ENCODE measurements at regions not wholly inside any gene's neighbourhood (a gene's known extent, or its start where the extent isn't known, plus 50 kb on each side); places are given as distances from the start of the nearest gene placed in this dataset.

DNA sequence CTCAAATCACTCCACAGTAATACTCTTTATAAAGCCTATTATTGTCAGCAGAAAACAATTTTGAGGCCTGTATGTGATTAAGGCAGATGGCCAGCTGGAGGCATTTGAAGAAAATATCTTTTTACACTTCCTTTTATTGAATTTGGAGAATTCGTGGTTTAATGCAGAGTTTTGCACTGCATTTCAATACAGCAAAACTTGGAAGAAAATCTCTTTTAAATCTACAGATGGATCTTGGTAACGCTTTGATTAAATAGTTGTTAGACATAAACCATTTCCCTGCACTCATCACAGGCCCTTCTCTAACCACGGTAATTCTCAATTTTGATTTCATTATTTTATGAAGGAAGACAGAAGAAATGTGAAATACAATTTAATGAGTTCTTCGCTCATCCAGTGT is 185.7 kb downstream of the RFC3 start:
- Histone ChIP-seq H3K36me3 (no peaks in the 10 kb centered on the region), H3K9me3 (no peaks in the 10 kb centered on the region), H3K4me3 (no peak overlapping the region), H3K27me3 (no peaks in the 10 kb centered on the region), H3K4me1 (no peaks in the 10 kb centered on the region), H3K27ac (no peak overlapping the region)
- TF ChIP-seq, protein P1, sequence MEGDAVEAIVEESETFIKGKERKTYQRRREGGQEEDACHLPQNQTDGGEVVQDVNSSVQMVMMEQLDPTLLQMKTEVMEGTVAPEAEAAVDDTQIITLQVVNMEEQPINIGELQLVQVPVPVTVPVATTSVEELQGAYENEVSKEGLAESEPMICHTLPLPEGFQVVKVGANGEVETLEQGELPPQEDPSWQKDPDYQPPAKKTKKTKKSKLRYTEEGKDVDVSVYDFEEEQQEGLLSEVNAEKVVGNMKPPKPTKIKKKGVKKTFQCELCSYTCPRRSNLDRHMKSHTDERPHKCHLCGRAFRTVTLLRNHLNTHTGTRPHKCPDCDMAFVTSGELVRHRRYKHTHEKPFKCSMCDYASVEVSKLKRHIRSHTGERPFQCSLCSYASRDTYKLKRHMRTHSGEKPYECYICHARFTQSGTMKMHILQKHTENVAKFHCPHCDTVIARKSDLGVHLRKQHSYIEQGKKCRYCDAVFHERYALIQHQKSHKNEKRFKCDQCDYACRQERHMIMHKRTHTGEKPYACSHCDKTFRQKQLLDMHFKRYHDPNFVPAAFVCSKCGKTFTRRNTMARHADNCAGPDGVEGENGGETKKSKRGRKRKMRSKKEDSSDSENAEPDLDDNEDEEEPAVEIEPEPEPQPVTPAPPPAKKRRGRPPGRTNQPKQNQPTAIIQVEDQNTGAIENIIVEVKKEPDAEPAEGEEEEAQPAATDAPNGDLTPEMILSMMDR (IDR thresholded peaks at IDR 0.05) = no peak
- TF ChIP-seq POLR2A (IDR thresholded peaks at IDR 0.05) (no peak), POLR2AphosphoS5 (IDR thresholded peaks at IDR 0.05; ENCODE audit: insufficient read depth in 1 of 2, low read depth in 1 of 2) (no peak)
- intact Hi-C loops (cut with DNase I) = no loop called here
- no peak for DNase-seq (ENCODE audit: extremely low spot score in 2 of 2)

DNA sequence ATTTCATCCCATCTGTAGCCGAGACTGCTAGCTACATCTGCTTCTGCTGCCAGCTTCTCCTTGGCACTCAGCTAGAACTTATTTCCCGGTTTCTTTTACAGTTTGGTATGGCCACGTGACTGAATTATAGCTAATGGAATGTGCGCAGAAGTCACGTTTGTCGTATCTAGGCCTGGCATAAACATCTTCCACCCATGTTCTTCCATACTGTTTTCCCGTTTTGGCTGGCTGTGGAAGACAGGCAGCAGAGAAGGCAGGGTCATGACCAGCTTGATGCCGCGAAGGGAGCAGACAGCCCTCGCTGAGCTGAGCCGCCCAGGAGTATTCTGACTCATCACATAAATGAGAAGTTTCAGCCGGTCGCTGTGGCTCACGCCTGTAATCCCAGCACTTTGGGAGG is 186.7 kb downstream of the RFC3 start:
- DNase-seq (ENCODE audit: extremely low spot score in 2 of 2) = no peak
- Histone ChIP-seq H3K27me3 (no peaks in the 10 kb centered on the region), H3K27ac (no peak overlapping the region), H3K9me3 (no peaks in the 10 kb centered on the region), H3K4me3 (no peak overlapping the region), H3K36me3 (no peaks in the 10 kb centered on the region), H3K4me1 (no peaks in the 10 kb centered on the region)
- no peak for TF ChIP-seq POLR2AphosphoS5 (IDR thresholded peaks at IDR 0.05; ENCODE audit: insufficient read depth in 1 of 2, low read depth in 1 of 2)
- TF ChIP-seq, protein P1 (IDR thresholded peaks at IDR 0.05) = no peak
- TF ChIP-seq POLR2A (IDR thresholded peaks at IDR 0.05) = no peak
- intact Hi-C loops (cut with DNase I) = no loop called here

DNA sequence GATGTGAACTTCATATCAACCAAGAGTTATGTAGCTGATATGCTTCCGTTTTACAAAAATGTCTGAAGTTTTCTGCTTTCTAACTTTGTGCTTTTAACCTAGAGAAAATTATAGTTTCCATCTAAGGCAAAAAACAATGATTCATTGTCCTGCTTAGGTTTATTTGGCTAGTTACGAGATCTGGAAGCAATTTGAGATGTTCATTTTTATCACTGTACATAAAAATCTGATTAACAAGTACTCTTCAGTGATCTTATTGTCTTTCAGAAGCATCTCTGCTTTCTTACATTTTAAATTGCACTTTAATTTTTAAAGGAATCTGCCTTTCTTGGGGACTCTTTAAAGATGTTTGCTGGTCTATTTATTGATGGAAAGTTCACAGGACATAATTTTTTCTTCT is 188.1 kb downstream of the RFC3 start:
- TF ChIP-seq POLR2AphosphoS5 (IDR thresholded peaks at IDR 0.05; ENCODE audit: insufficient read depth in 1 of 2, low read depth in 1 of 2) (no peak), POLR2A (IDR thresholded peaks at IDR 0.05) (no peak)
- TF ChIP-seq, protein P1 (IDR thresholded peaks at IDR 0.05) = no peak
- Histone ChIP-seq H3K4me3 (no peak overlapping the region), H3K9me3 (no peaks in the 10 kb centered on the region), H3K4me1 (no peaks in the 10 kb centered on the region), H3K27ac (no peak overlapping the region), H3K36me3 (no peaks in the 10 kb centered on the region), H3K27me3 (no peaks in the 10 kb centered on the region)
- no peak for DNase-seq (ENCODE audit: extremely low spot score in 2 of 2)
- intact Hi-C loops (cut with DNase I) = no loop called here

DNA sequence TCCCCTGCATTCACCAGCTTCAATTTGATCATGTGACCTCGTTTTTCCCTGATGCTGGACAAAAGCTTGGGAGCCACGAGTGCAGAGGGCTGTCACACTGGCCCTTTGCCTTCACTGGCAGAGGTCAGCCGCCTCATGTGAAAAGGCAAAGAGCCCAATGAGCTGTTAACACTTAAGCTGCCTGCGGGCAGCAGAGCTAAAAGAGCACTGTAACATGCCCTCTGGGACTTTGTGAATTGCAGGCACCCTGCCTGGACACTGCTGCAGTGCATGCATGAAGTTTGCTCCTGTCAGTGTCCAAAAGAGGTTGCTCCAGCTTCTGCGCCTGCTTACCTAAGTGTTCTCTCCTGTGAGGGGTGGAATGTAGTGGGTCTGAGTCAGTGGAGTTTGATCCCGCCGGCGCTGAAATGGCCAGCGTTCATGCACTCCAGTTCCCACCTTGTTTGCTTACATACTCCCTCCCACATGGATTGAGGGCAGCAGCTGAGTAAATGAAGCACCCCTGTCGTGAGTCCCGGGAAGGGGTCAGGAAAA is 193.7 kb downstream of the RFC3 start:
- Histone ChIP-seq H3K27me3 (no peaks in the 10 kb centered on the region), H3K4me1 (no peaks in the 10 kb centered on the region)

DNA sequence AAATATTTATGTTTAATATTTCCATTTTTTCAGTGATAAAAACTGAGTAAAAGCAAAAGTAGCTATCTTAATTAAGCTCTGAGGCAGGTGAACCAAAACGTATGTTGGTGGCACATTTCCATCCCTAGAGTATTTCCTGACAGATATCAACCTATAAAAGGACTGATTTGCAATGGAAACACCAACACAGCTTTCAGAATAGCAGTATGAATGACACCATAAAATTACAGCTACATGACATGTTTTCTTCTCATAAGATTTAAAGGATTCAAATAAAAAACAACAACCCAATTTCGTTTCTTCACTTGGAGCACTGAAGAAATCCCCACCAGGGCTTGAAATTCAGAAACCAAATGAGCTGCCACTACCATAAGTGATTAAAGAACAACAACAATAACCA is 194.4 kb downstream of the RFC3 start:
- Histone ChIP-seq H3K27me3 (no peaks in the 10 kb centered on the region), H3K27ac (no peak overlapping the region), H3K9me3 (no peaks in the 10 kb centered on the region), H3K4me1 (no peaks in the 10 kb centered on the region), H3K4me3 (no peak overlapping the region), H3K36me3 (no peaks in the 10 kb centered on the region)
- TF ChIP-seq POLR2A (IDR thresholded peaks at IDR 0.05) (no peak), POLR2AphosphoS5 (IDR thresholded peaks at IDR 0.05; ENCODE audit: insufficient read depth in 1 of 2, low read depth in 1 of 2) (no peak)
- TF ChIP-seq, protein P1 (IDR thresholded peaks at IDR 0.05) = no peak
- intact Hi-C loops (cut with DNase I) = no loop called here
- no peak for DNase-seq (ENCODE audit: extremely low spot score in 2 of 2)

More for the DNA sequence above, 193.7 kb downstream of the RFC3 start:
- no peak overlapping the region for H3K27ac ChIP-seq
- no peak overlapping the region for H3K4me3 ChIP-seq
- intact Hi-C loops (cut with DNase I) = no loop called here
- H3K9me3 ChIP-seq = no peaks in the 10 kb centered on the region
- TF ChIP-seq POLR2AphosphoS5 (IDR thresholded peaks at IDR 0.05; ENCODE audit: insufficient read depth in 1 of 2, low read depth in 1 of 2) (no peak), POLR2A (IDR thresholded peaks at IDR 0.05) (no peak)
- TF ChIP-seq, protein P1 (IDR thresholded peaks at IDR 0.05) = no peak
- no peaks in the 10 kb centered on the region for H3K36me3 ChIP-seq
- no peak for DNase-seq (ENCODE audit: extremely low spot score in 2 of 2)

All from vagina (tissue), 2 donors.